ENCODE measurements at regions not wholly inside any gene's neighbourhood (a gene's known extent, or its start where the extent isn't known, plus 50 kb on each side); places are given as distances from the start of the nearest gene placed in this dataset.

GRCh38 chr9:80204054-80204453 is 632.3 kb downstream of the TLE4 start:
- Mint-ChIP-seq H3K27ac (no peak overlapping the region), H3K4me1 (ENCODE audit: low read depth) (peaks cover 13% of the 10 kb centered on the region)

GRCh38 chr9:80197661-80198060 is 625.9 kb downstream of the TLE4 start:
- no peak overlapping the region for H3K27ac Mint-ChIP-seq
- H3K36me3 Mint-ChIP-seq (ENCODE audit: insufficient read depth), result no peaks in the 10 kb centered on the region
- H3K4me3 Mint-ChIP-seq (ENCODE audit: low read depth), result no peak overlapping the region
- no peaks in the 10 kb centered on the region for H3K9me3 Mint-ChIP-seq (ENCODE audit: low read depth)
- no peak for DNase-seq (ENCODE audit: low spot score, unreplicated experiment)
- peaks cover 2% of the 10 kb centered on the region for H3K4me1 Mint-ChIP-seq (ENCODE audit: low read depth)
- no peak for TF ChIP-seq CTCF (IDR thresholded peaks at IDR 0.05; ENCODE audit: unreplicated experiment)
- H3K27me3 Mint-ChIP-seq, result no peaks in the 10 kb centered on the region

More at GRCh38 chr9:80204054-80204453, 632.3 kb downstream of the TLE4 start:
- Mint-ChIP-seq H3K9me3 (ENCODE audit: low read depth) (no peaks in the 10 kb centered on the region), H3K4me3 (ENCODE audit: low read depth) (no peak overlapping the region), H3K36me3 (ENCODE audit: insufficient read depth) (no peaks in the 10 kb centered on the region), H3K27me3 (no peaks in the 10 kb centered on the region)
- no peak for TF ChIP-seq CTCF (IDR thresholded peaks at IDR 0.05; ENCODE audit: unreplicated experiment)
- no peak for DNase-seq (ENCODE audit: low spot score, unreplicated experiment)

GRCh38 chr9:80191108-80191507 is 619.3 kb downstream of the TLE4 start:
- no peak overlapping the region for H3K27ac Mint-ChIP-seq
- no peaks in the 10 kb centered on the region for H3K9me3 Mint-ChIP-seq (ENCODE audit: low read depth)
- H3K4me1 Mint-ChIP-seq (ENCODE audit: low read depth), result no peaks in the 10 kb centered on the region
- H3K27me3 Mint-ChIP-seq, result no peaks in the 10 kb centered on the region
- TF ChIP-seq CTCF (IDR thresholded peaks at IDR 0.05; ENCODE audit: unreplicated experiment), result no peak
- no peak overlapping the region for H3K4me3 Mint-ChIP-seq (ENCODE audit: low read depth)
- no peak for DNase-seq (ENCODE audit: low spot score, unreplicated experiment)
- H3K36me3 Mint-ChIP-seq (ENCODE audit: insufficient read depth), result no peaks in the 10 kb centered on the region

GRCh38 chr9:80188579-80188978 is 616.8 kb downstream of the TLE4 start:
- H3K9me3 Mint-ChIP-seq (ENCODE audit: low read depth), result peaks cover 6% of the 10 kb centered on the region
- H3K36me3 Mint-ChIP-seq (ENCODE audit: insufficient read depth), result no peaks in the 10 kb centered on the region
- H3K4me3 Mint-ChIP-seq (ENCODE audit: low read depth), result no peak overlapping the region
- no peak overlapping the region for H3K27ac Mint-ChIP-seq
- TF ChIP-seq CTCF (IDR thresholded peaks at IDR 0.05; ENCODE audit: unreplicated experiment), result no peak
- no peaks in the 10 kb centered on the region for H3K27me3 Mint-ChIP-seq
- H3K4me1 Mint-ChIP-seq (ENCODE audit: low read depth), result no peaks in the 10 kb centered on the region
- no peak for DNase-seq (ENCODE audit: low spot score, unreplicated experiment)

- no peaks in the 10 kb centered on the region for H3K36me3 Mint-ChIP-seq (ENCODE audit: insufficient read depth)
- DNase-seq (ENCODE audit: low spot score, unreplicated experiment), result no peak
- peaks cover 12% of the 10 kb centered on the region for H3K9me3 Mint-ChIP-seq (ENCODE audit: low read depth)
- TF ChIP-seq CTCF (IDR thresholded peaks at IDR 0.05; ENCODE audit: unreplicated experiment), result no peak
- H3K4me1 Mint-ChIP-seq (ENCODE audit: low read depth), result no peaks in the 10 kb centered on the region
- H3K27me3 Mint-ChIP-seq, result no peaks in the 10 kb centered on the region
- no peak overlapping the region for H3K27ac Mint-ChIP-seq
- H3K4me3 Mint-ChIP-seq (ENCODE audit: low read depth), result no peak overlapping the region
These were observed 613.5 kb downstream of the TLE4 start for GRCh38 chr9:80185112-80185738.

Data from progenitor cell of endocrine pancreas (in vitro differentiated cells).